ENCODE measurements at regions not wholly inside any gene's neighbourhood (a gene's known extent, or its start where the extent isn't known, plus 50 kb on each side); places are given as distances from the start of the nearest gene placed in this dataset.
"Not testable (repeated sequence)": the region's sequence is repeated elsewhere in the genome, so short reads cannot be mapped to it uniquely, and the experiment has no call there.

- no peaks in the 10 kb centered on the region for H3K9me3 ChIP-seq (ENCODE audit: control insufficient read depth in 2 of 2, insufficient read depth in 1 of 2, low read depth in 1 of 2, low read length in 1 of 2)
- DNase-seq (no peak), FAIRE-seq (no peak)
- H3K4me1 ChIP-seq (ENCODE audit: control insufficient read depth in 3 of 3, insufficient read depth in 2 of 3, low read depth in 1 of 3, low read length in 2 of 3): no peaks in the 10 kb centered on the region
- 2 to 8% (median 6%) methylated on average over 1 of the region's 1 CpG for WGBS, 3 donors
- H3K36me3 ChIP-seq (ENCODE audit: control insufficient read depth in 3 of 3, insufficient read depth in 2 of 3, low read depth in 1 of 3, low read length in 3 of 3): no peaks in the 10 kb centered on the region
- no peak overlapping the region for H3K4me3 ChIP-seq (ENCODE audit: low read depth in 1 of 3, low read length in 3 of 3)
- no peak overlapping the region for H3K27ac ChIP-seq (ENCODE audit: low read depth in 1 of 3, low read length in 2 of 3)
- no peaks in the 10 kb centered on the region for H3K27me3 ChIP-seq (ENCODE audit: control insufficient read depth in 3 of 3, insufficient read depth in 3 of 3, low read length in 3 of 3)
These were observed 552.4 kb upstream of the KCND2 start for GRCh38 chr7:119720541-119720940.

- no peak overlapping the region for H3K27ac ChIP-seq (ENCODE audit: low read depth in 1 of 3, low read length in 2 of 3)
- H3K36me3 ChIP-seq (ENCODE audit: control insufficient read depth in 3 of 3, insufficient read depth in 2 of 3, low read depth in 1 of 3, low read length in 3 of 3): no peaks in the 10 kb centered on the region
- WGBS, 3 donors: 59 to 73% (median 71%) methylated on average over 13 of the region's 13 CpGs
- H3K4me1 ChIP-seq (ENCODE audit: control insufficient read depth in 3 of 3, insufficient read depth in 2 of 3, low read depth in 1 of 3, low read length in 2 of 3): no peaks in the 10 kb centered on the region
- no peak overlapping the region for H3K4me3 ChIP-seq (ENCODE audit: low read depth in 1 of 3, low read length in 3 of 3)
- no peaks in the 10 kb centered on the region for H3K9me3 ChIP-seq (ENCODE audit: control insufficient read depth in 2 of 2, insufficient read depth in 1 of 2, low read depth in 1 of 2, low read length in 1 of 2)
- no peak for FAIRE-seq
- H3K27me3 ChIP-seq (ENCODE audit: control insufficient read depth in 3 of 3, insufficient read depth in 3 of 3, low read length in 3 of 3): no peaks in the 10 kb centered on the region
- DNase-seq: no peak
These were observed 548.8 kb upstream of the KCND2 start for GRCh38 chr7:119724041-119724792.

- FAIRE-seq (no peak), DNase-seq (no peak)
- no peak overlapping the region for H3K27ac ChIP-seq (ENCODE audit: low read depth in 1 of 3, low read length in 2 of 3)
- H3K36me3 ChIP-seq (ENCODE audit: control insufficient read depth in 3 of 3, insufficient read depth in 2 of 3, low read depth in 1 of 3, low read length in 3 of 3): no peaks in the 10 kb centered on the region
- WGBS, 3 donors: 53 to 59% (median 57%) methylated on average over 4 of the region's 4 CpGs
- no peak overlapping the region for H3K4me3 ChIP-seq (ENCODE audit: low read depth in 1 of 3, low read length in 3 of 3)
- H3K9me3 ChIP-seq (ENCODE audit: control insufficient read depth in 2 of 2, insufficient read depth in 1 of 2, low read depth in 1 of 2, low read length in 1 of 2): no peaks in the 10 kb centered on the region
- no peaks in the 10 kb centered on the region for H3K27me3 ChIP-seq (ENCODE audit: control insufficient read depth in 3 of 3, insufficient read depth in 3 of 3, low read length in 3 of 3)
- H3K4me1 ChIP-seq (ENCODE audit: control insufficient read depth in 3 of 3, insufficient read depth in 2 of 3, low read depth in 1 of 3, low read length in 2 of 3): no peaks in the 10 kb centered on the region
These were observed 539.7 kb upstream of the KCND2 start for GRCh38 chr7:119733127-119733879.

GRCh38 chr7:119737390-119737789 lies 535.6 kb upstream of the KCND2 start:
- Histone ChIP-seq H3K36me3 (ENCODE audit: control insufficient read depth in 3 of 3, insufficient read depth in 2 of 3, low read depth in 1 of 3, low read length in 3 of 3) (no peaks in the 10 kb centered on the region), H3K4me1 (ENCODE audit: control insufficient read depth in 3 of 3, insufficient read depth in 2 of 3, low read depth in 1 of 3, low read length in 2 of 3) (no peaks in the 10 kb centered on the region), H3K4me3 (ENCODE audit: low read depth in 1 of 3, low read length in 3 of 3) (no peak overlapping the region), H3K27ac (ENCODE audit: low read depth in 1 of 3, low read length in 2 of 3) (no peak overlapping the region), H3K27me3 (ENCODE audit: control insufficient read depth in 3 of 3, insufficient read depth in 3 of 3, low read length in 3 of 3) (no peaks in the 10 kb centered on the region), H3K9me3 (ENCODE audit: control insufficient read depth in 2 of 2, insufficient read depth in 1 of 2, low read depth in 1 of 2, low read length in 1 of 2) (no peaks in the 10 kb centered on the region)
- FAIRE-seq (no peak), DNase-seq (no peak)

GRCh38 chr7:119745280-119745679 lies 527.7 kb upstream of the KCND2 start:
- 74 to 91% (median 87%) methylated on average over 1 of the region's 1 CpG for WGBS, 3 donors
- H3K27me3 ChIP-seq (ENCODE audit: control insufficient read depth in 3 of 3, insufficient read depth in 3 of 3, low read length in 3 of 3); FAIRE-seq; H3K27ac ChIP-seq (ENCODE audit: low read depth in 1 of 3, low read length in 2 of 3); H3K4me3 ChIP-seq (ENCODE audit: low read depth in 1 of 3, low read length in 3 of 3); H3K4me1 ChIP-seq (ENCODE audit: control insufficient read depth in 3 of 3, insufficient read depth in 2 of 3, low read depth in 1 of 3, low read length in 2 of 3); DNase-seq; H3K9me3 ChIP-seq (ENCODE audit: control insufficient read depth in 2 of 2, insufficient read depth in 1 of 2, low read depth in 1 of 2, low read length in 1 of 2); H3K36me3 ChIP-seq (ENCODE audit: control insufficient read depth in 3 of 3, insufficient read depth in 2 of 3, low read depth in 1 of 3, low read length in 3 of 3): not testable (repeated sequence)

GRCh38 chr7:119748251-119748860 lies 524.6 kb upstream of the KCND2 start:
- FAIRE-seq (no peak), DNase-seq (no peak)
- no peak overlapping the region for H3K4me3 ChIP-seq (ENCODE audit: low read depth in 1 of 3, low read length in 3 of 3)
- no peaks in the 10 kb centered on the region for H3K27me3 ChIP-seq (ENCODE audit: control insufficient read depth in 3 of 3, insufficient read depth in 3 of 3, low read length in 3 of 3)
- no peaks in the 10 kb centered on the region for H3K36me3 ChIP-seq (ENCODE audit: control insufficient read depth in 3 of 3, insufficient read depth in 2 of 3, low read depth in 1 of 3, low read length in 3 of 3)
- no peaks in the 10 kb centered on the region for H3K9me3 ChIP-seq (ENCODE audit: control insufficient read depth in 2 of 2, insufficient read depth in 1 of 2, low read depth in 1 of 2, low read length in 1 of 2)
- H3K27ac ChIP-seq (ENCODE audit: low read depth in 1 of 3, low read length in 2 of 3): no peak overlapping the region
- WGBS, 3 donors: 28 to 60% (median 38%) methylated on average over 1 of the region's 1 CpG
- no peaks in the 10 kb centered on the region for H3K4me1 ChIP-seq (ENCODE audit: control insufficient read depth in 3 of 3, insufficient read depth in 2 of 3, low read depth in 1 of 3, low read length in 2 of 3)

GRCh38 chr7:119748991-119749390 lies 524.0 kb upstream of the KCND2 start:
- H3K4me1 ChIP-seq (ENCODE audit: control insufficient read depth in 3 of 3, insufficient read depth in 2 of 3, low read depth in 1 of 3, low read length in 2 of 3): no peaks in the 10 kb centered on the region
- H3K4me3 ChIP-seq (ENCODE audit: low read depth in 1 of 3, low read length in 3 of 3): no peak overlapping the region
- H3K27ac ChIP-seq (ENCODE audit: low read depth in 1 of 3, low read length in 2 of 3): no peak overlapping the region
- H3K27me3 ChIP-seq (ENCODE audit: control insufficient read depth in 3 of 3, insufficient read depth in 3 of 3, low read length in 3 of 3): no peaks in the 10 kb centered on the region
- whole genome bisulfite sequencing, 3 donors: 57 to 78% (median 73%) methylated on average over 2 of the region's 2 CpGs
- DNase-seq: no peak
- FAIRE-seq: no peak
- no peaks in the 10 kb centered on the region for H3K9me3 ChIP-seq (ENCODE audit: control insufficient read depth in 2 of 2, insufficient read depth in 1 of 2, low read depth in 1 of 2, low read length in 1 of 2)
- no peaks in the 10 kb centered on the region for H3K36me3 ChIP-seq (ENCODE audit: control insufficient read depth in 3 of 3, insufficient read depth in 2 of 3, low read depth in 1 of 3, low read length in 3 of 3)

GRCh38 chr7:119756687-119757086 lies 516.3 kb upstream of the KCND2 start:
- no peaks in the 10 kb centered on the region for H3K4me1 ChIP-seq (ENCODE audit: control insufficient read depth in 3 of 3, insufficient read depth in 2 of 3, low read depth in 1 of 3, low read length in 2 of 3)
- H3K27me3 ChIP-seq (ENCODE audit: control insufficient read depth in 3 of 3, insufficient read depth in 3 of 3, low read length in 3 of 3): no peaks in the 10 kb centered on the region
- no peaks in the 10 kb centered on the region for H3K9me3 ChIP-seq (ENCODE audit: control insufficient read depth in 2 of 2, insufficient read depth in 1 of 2, low read depth in 1 of 2, low read length in 1 of 2)
- FAIRE-seq: no peak
- H3K27ac ChIP-seq (ENCODE audit: low read depth in 1 of 3, low read length in 2 of 3): no peak overlapping the region
- no peak overlapping the region for H3K4me3 ChIP-seq (ENCODE audit: low read depth in 1 of 3, low read length in 3 of 3)
- H3K36me3 ChIP-seq (ENCODE audit: control insufficient read depth in 3 of 3, insufficient read depth in 2 of 3, low read depth in 1 of 3, low read length in 3 of 3): no peaks in the 10 kb centered on the region
- DNase-seq: no peak

Data from small intestine (tissue), 7 donors.